T-helper 17 cell (primary cell): ENCODE measurements at regions not wholly inside any gene's neighbourhood (a gene's known extent, or its start where the extent isn't known, plus 50 kb on each side); places are given as distances from the start of the nearest gene placed in this dataset.
A peak's percentile ranks its signal among the peaks of the same experiment; 100 is the strongest.

ENCODE experiments used
- ATAC-seq: fragments of 150-1000 bp; cut with Tn5 transposase; 2 replicates; pipeline ENCODE4 v1.10.0; 2021; ENCODE audit warnings: mild to moderate bottlenecking, moderate library complexity
- DNase-seq, 3 donors: peaks; one replicate each; pipeline versions ENCODE4 v3.0.0 to v3.0.0-alpha.2; 2020 to 2021
- H3K9me3 ChIP-seq: one replicate; pipeline ENCODE4 v1.7.0; 2013; ENCODE audit warnings: low read length, mild to moderate bottlenecking; ENCODE audit not compliant: control insufficient read depth, poor library complexity, severe bottlenecking
- H3K27ac Mint-ChIP-seq: one replicate; pipeline ENCODE4 v1.8.0; 2022; ENCODE audit warnings: mild to moderate bottlenecking, moderate library complexity, mixed read lengths
- H3K27me3 Mint-ChIP-seq: one replicate; pipeline ENCODE4 v1.8.0; 2022; ENCODE audit warnings: mixed read lengths
- H3K36me3 Mint-ChIP-seq: one replicate; pipeline ENCODE4 v1.8.0; 2022; ENCODE audit warnings: low read depth, mixed read lengths
- H3K4me1 Mint-ChIP-seq: one replicate; pipeline ENCODE4 v1.8.0; 2022; ENCODE audit warnings: mild to moderate bottlenecking, mixed read lengths
- H3K4me3 Mint-ChIP-seq: one replicate; pipeline ENCODE4 v1.8.0; 2022; ENCODE audit warnings: mild to moderate bottlenecking, moderate library complexity, mixed read lengths

DNA sequence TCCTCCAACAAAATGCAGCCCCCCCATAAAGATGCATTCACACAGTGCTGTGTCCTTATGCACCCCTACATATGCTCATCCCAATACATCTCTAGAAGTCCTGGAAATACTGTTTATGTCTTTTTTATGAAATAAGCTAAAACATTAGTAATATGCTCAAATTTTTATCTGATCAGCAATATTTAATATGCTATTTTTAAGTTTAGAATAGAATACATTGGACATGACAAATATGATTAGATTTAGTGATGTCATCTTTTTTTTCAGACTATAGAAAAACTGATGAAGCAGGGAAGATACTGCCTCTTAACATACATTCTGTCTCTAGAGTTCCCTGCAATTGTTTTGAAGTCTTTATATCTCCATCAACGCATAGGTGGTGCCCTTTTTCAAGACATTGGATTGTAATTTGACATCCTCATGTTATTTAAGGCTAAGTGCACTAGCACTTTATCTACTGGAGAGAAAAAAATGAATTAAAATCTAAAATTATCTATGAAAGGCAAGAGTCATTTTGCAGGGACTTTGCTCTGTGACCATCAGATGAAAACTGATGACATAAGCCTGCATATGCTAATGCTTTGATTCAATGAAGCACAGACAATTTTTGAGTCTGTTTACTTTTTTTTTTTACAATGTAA lies 395.3 kb downstream of the LPIN1 start:
- DNase-seq (no peak), ATAC-seq (no peak)
- Mint-ChIP-seq H3K27me3 (no peaks in the 10 kb centered on the region), H3K27ac (no peak overlapping the region), H3K4me3 (no peak overlapping the region), H3K36me3 (peaks cover 2% of the 10 kb centered on the region), H3K4me1 (peaks cover 9% of the 10 kb centered on the region)
- H3K9me3 ChIP-seq = no peaks in the 10 kb centered on the region

- Mint-ChIP-seq H3K4me3 (no peak overlapping the region), H3K27me3 (no peaks in the 10 kb centered on the region)
- ATAC-seq = no peak
Measured at GRCh38 chr2:12151716-12152115, 405.3 kb downstream of the LPIN1 start.

GRCh38 chr2:12152888-12153287 lies 406.5 kb downstream of the LPIN1 start:
- Mint-ChIP-seq H3K4me3 (no peak overlapping the region), H3K27ac (no peak overlapping the region), H3K4me1 (peaks cover 2% of the 10 kb centered on the region), H3K27me3 (no peaks in the 10 kb centered on the region), H3K36me3 (no peaks in the 10 kb centered on the region)
- no peak for ATAC-seq
- DNase-seq = no peak
- no peaks in the 10 kb centered on the region for H3K9me3 ChIP-seq

More at GRCh38 chr2:12151716-12152115, 405.3 kb downstream of the LPIN1 start:
- H3K9me3 ChIP-seq = no peaks in the 10 kb centered on the region
- H3K27ac Mint-ChIP-seq = no peak overlapping the region
- peaks cover 2% of the 10 kb centered on the region for H3K36me3 Mint-ChIP-seq
- peaks cover 4% of the 10 kb centered on the region for H3K4me1 Mint-ChIP-seq
- DNase-seq = no peak

GRCh38 chr2:12155303-12156051 lies 409.0 kb downstream of the LPIN1 start:
- H3K36me3 Mint-ChIP-seq = no peaks in the 10 kb centered on the region
- H3K27me3 Mint-ChIP-seq = no peaks in the 10 kb centered on the region
- DNase-seq = no peak
- no peak overlapping the region for H3K4me3 Mint-ChIP-seq
- no peaks in the 10 kb centered on the region for H3K9me3 ChIP-seq
- no peak for ATAC-seq
- no peak overlapping the region for H3K27ac Mint-ChIP-seq
- H3K4me1 Mint-ChIP-seq = peaks cover 2% of the 10 kb centered on the region

DNA sequence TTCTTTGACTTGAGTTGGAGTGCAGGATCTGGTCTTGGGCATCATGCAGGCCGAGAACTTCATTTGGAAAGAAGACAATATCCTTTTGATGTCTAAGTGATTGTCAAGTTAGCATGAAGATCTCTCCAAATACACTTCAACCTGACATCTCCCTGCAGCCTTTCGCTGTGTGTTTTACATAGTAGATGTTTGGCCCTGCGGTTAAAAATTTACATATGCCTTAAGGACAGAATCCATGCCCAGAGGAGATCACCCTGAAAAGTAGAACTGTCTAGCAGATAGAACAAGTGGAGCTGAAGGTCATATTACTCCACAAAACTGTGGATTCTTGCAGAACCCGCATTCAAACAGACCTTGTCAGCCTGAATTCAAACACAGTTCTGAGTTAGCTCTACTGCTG lies 409.9 kb downstream of the LPIN1 start:
- H3K27me3 Mint-ChIP-seq = no peaks in the 10 kb centered on the region
- no peak overlapping the region for H3K4me3 Mint-ChIP-seq
- H3K36me3 Mint-ChIP-seq = no peaks in the 10 kb centered on the region
- no peak for ATAC-seq
- no peak overlapping the region for H3K27ac Mint-ChIP-seq
- no peaks in the 10 kb centered on the region for H3K4me1 Mint-ChIP-seq
- no peak for DNase-seq
- no peaks in the 10 kb centered on the region for H3K9me3 ChIP-seq

DNA sequence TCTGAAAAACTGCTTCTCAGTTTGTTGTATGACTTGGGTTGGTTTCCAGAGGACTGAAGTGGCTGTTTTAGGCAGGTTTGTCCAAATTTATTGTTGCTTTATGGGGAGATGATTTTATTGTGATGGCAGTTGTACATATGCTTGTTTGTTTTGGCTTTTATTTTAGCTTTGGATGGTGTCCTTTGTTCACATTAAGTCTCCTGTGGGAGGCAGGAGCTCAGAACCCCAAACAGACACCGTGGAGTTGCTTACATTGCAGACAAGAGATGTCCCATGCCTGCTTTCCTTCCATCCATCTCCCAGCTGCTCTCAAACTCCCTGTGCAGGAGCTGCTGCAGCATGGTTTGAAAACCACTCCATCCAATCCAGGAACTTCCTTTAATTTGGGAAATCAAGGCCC lies 414.7 kb downstream of the LPIN1 start:
- Mint-ChIP-seq H3K27ac (no peak overlapping the region), H3K27me3 (peaks cover 6% of the 10 kb centered on the region), H3K4me3 (no peak overlapping the region), H3K4me1 (peaks cover 9% of the 10 kb centered on the region), H3K36me3 (peaks cover 7% of the 10 kb centered on the region)
- H3K9me3 ChIP-seq = no peaks in the 10 kb centered on the region
- ATAC-seq (no peak), DNase-seq (no peak)

GRCh38 chr2:12162269-12163247 lies 416.1 kb downstream of the LPIN1 start:
- ATAC-seq = no peak
- Mint-ChIP-seq H3K4me1 (peaks cover 9% of the 10 kb centered on the region), H3K27me3 (peaks cover 6% of the 10 kb centered on the region), H3K4me3 (no peak overlapping the region), H3K36me3 (peaks cover 7% of the 10 kb centered on the region), H3K27ac (no peak overlapping the region)
- DNase-seq = no peak
- no peaks in the 10 kb centered on the region for H3K9me3 ChIP-seq

GRCh38 chr2:12163866-12164265 lies 417.4 kb downstream of the LPIN1 start:
- no peak for ATAC-seq
- no peak for DNase-seq
- H3K27me3 Mint-ChIP-seq = peaks cover 6% of the 10 kb centered on the region
- peaks cover 7% of the 10 kb centered on the region for H3K36me3 Mint-ChIP-seq
- no peaks in the 10 kb centered on the region for H3K9me3 ChIP-seq
- H3K4me3 Mint-ChIP-seq = no peak overlapping the region
- H3K4me1 Mint-ChIP-seq = peaks cover 18% of the 10 kb centered on the region
- H3K27ac Mint-ChIP-seq = peak overlapping the region; percentile 72

DNA sequence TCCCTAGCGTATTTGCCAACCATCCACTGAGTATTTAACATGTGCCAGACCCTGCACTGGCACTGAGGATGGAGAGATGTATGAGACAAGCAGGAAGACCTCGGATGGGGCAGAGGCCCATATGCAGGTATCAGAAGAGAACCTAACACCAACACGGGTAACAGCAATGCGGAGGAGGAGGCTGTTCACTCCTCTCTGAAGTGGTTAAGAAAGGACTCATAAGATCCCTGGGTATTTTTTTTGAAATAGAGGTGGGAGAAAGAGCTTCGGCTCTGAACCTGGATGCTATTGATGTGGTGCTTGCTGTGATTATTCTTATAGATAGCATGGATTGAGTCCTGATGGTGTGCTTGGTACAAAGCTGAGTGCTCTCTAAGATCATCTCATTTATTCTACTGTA lies 418.3 kb downstream of the LPIN1 start:
- Mint-ChIP-seq H3K36me3 (peaks cover 7% of the 10 kb centered on the region), H3K27ac (no peak overlapping the region), H3K27me3 (peaks cover 6% of the 10 kb centered on the region), H3K4me3 (no peak overlapping the region), H3K4me1 (peaks cover 27% of the 10 kb centered on the region)
- no peaks in the 10 kb centered on the region for H3K9me3 ChIP-seq
- DNase-seq (no peak), ATAC-seq (no peak)

GRCh38 chr2:12167525-12168317 lies 421.3 kb downstream of the LPIN1 start:
- peaks cover 3% of the 10 kb centered on the region for H3K36me3 Mint-ChIP-seq
- peaks cover 6% of the 10 kb centered on the region for H3K27me3 Mint-ChIP-seq
- peak overlapping the region; percentile 90 for H3K27ac Mint-ChIP-seq
- peaks cover 29% of the 10 kb centered on the region for H3K4me1 Mint-ChIP-seq
- no peak for ATAC-seq
- no peaks in the 10 kb centered on the region for H3K9me3 ChIP-seq
- no peak for DNase-seq
- no peak overlapping the region for H3K4me3 Mint-ChIP-seq

DNA sequence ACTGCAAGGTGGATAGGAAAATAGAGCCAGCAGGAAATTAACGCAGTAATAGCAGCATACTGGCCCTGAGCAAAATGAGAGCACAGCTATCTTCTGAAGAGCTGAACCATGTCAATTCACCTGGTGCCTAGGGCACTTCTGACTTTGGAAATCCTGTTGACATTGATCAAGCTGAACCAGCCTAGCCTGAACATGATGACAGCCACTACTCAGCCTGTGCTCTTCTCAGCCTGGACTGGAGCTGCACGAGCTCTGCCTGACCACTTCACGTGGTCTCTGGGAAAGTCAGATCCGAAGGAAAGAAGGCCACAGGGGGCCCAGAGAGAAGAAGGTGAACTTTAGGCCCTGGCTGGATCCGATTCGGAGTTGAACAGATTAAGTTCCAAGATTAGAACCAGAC lies 421.9 kb downstream of the LPIN1 start:
- Mint-ChIP-seq H3K36me3 (peaks cover 3% of the 10 kb centered on the region), H3K4me1 (peaks cover 32% of the 10 kb centered on the region), H3K4me3 (no peak overlapping the region), H3K27me3 (peaks cover 6% of the 10 kb centered on the region), H3K27ac (peak overlapping the region; percentile 90)
- ATAC-seq (no peak), DNase-seq (no peak)
- H3K9me3 ChIP-seq = no peaks in the 10 kb centered on the region

DNA sequence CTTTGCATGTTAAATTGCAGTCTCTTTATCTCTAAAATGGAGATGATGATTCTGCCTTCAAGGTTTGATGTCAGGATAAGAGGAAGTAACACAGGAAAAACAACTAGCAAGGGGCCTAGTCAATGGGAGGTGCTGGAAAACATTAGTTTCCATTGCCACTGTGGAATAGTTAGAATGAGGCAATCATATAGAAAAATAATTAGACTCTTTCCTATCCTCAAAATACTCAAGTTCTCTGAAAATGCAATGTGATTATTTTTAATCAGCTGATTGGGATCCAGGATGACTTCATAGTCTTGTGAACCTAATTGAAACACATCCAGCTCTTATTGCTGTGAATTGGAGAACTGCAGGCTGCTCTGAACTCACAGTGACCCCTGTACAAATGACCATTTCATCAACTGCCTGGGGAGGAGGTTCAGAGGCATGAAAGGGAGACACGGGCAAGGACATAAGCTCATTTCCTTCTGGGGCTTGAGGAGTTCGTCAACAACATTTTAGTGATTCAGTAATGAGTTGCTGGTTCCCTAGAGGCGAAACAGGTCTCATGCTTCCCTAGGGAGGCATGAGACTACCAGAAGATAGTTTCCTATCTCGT lies 422.5 kb downstream of the LPIN1 start:
- Mint-ChIP-seq H3K27me3 (peaks cover 2% of the 10 kb centered on the region), H3K4me3 (no peak overlapping the region), H3K27ac (peak overlapping the region; percentile 90), H3K36me3 (no peaks in the 10 kb centered on the region), H3K4me1 (peaks cover 32% of the 10 kb centered on the region)
- H3K9me3 ChIP-seq = no peaks in the 10 kb centered on the region
- ATAC-seq (no peak), DNase-seq (no peak)
